ENCODE measurements at regions not wholly inside any gene's neighbourhood (a gene's known extent, or its start where the extent isn't known, plus 50 kb on each side); places are given as distances from the start of the nearest gene placed in this dataset.

DNA sequence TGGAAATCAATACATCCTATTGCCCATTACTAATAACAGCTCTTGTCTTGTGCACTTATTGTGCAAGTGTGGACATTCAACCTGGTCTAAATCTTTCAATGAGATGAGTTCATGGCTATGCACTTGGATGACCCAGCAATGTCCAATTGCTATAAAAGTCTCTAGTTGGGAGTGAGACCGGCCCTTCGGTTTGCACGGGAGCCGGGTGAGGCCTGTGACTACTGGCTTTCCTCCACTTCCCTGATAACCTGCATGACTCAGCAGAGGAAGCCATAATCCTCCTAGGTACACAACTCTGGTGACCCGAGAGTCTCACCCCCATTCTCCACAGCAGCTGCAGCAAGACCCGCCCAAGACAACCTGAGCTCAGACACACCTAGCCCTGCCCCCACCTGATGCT is 135.9 kb upstream of the PAX6 start:
- H3K4me3 Mint-ChIP-seq, result no peak overlapping the region
- H3K36me3 Mint-ChIP-seq (ENCODE audit: low read depth), result no peaks in the 10 kb centered on the region
- TF ChIP-seq, protein P1, sequence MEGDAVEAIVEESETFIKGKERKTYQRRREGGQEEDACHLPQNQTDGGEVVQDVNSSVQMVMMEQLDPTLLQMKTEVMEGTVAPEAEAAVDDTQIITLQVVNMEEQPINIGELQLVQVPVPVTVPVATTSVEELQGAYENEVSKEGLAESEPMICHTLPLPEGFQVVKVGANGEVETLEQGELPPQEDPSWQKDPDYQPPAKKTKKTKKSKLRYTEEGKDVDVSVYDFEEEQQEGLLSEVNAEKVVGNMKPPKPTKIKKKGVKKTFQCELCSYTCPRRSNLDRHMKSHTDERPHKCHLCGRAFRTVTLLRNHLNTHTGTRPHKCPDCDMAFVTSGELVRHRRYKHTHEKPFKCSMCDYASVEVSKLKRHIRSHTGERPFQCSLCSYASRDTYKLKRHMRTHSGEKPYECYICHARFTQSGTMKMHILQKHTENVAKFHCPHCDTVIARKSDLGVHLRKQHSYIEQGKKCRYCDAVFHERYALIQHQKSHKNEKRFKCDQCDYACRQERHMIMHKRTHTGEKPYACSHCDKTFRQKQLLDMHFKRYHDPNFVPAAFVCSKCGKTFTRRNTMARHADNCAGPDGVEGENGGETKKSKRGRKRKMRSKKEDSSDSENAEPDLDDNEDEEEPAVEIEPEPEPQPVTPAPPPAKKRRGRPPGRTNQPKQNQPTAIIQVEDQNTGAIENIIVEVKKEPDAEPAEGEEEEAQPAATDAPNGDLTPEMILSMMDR (conservative IDR thresholded peaks at IDR 0.05), result no peak
- peaks cover 5% of the 10 kb centered on the region for H3K4me1 Mint-ChIP-seq
- no peak for DNase-seq (ENCODE audit: low read depth, low spot score)
- H3K9me3 Mint-ChIP-seq, result no peaks in the 10 kb centered on the region
- H3K27me3 Mint-ChIP-seq (ENCODE audit: low read depth), result no peaks in the 10 kb centered on the region
- H3K27ac Mint-ChIP-seq (ENCODE audit: unreplicated experiment), result no peak overlapping the region

DNA sequence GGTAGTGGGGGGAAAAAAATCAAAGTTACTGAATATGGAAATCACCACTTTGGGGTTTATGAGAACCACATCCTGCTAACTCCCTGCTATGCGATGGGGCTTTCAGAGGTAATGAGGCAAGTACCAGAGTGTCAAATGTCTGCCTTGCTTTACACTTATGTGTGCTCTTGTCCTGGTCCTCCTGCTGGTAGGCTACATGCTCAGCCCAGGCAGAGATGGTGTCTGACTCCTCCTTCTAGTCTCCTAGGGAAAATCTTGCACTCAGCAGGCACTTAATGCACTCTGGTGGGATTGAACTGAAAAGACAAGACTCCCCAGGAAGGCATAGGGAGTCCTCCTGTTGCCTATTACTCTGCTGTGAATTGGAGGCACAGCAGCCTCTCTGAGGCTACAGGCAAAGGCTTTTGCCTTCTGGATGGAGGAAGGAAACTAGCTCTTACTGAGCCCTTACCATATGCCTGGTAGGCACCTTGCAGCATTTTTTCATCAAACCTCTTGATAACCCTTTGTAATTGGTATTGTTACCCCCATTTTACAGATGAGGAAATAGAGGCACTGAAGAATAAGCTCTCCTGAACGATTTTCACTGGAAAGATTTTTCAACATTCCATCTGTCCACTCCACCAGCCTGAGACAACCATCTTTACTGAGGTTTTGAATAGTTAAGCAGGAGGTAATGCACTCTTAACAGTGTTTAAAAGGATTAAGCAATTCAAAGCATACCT is 132.1 kb upstream of the PAX6 start:
- H3K36me3 Mint-ChIP-seq (ENCODE audit: low read depth), result no peaks in the 10 kb centered on the region
- TF ChIP-seq, protein P1 (conservative IDR thresholded peaks at IDR 0.05), result no peak
- peaks cover 5% of the 10 kb centered on the region for H3K4me1 Mint-ChIP-seq
- no peak overlapping the region for H3K4me3 Mint-ChIP-seq
- no peaks in the 10 kb centered on the region for H3K9me3 Mint-ChIP-seq
- no peak overlapping the region for H3K27ac Mint-ChIP-seq (ENCODE audit: unreplicated experiment)
- DNase-seq (ENCODE audit: low read depth, low spot score), result no peak
- H3K27me3 Mint-ChIP-seq (ENCODE audit: low read depth), result no peaks in the 10 kb centered on the region

DNA sequence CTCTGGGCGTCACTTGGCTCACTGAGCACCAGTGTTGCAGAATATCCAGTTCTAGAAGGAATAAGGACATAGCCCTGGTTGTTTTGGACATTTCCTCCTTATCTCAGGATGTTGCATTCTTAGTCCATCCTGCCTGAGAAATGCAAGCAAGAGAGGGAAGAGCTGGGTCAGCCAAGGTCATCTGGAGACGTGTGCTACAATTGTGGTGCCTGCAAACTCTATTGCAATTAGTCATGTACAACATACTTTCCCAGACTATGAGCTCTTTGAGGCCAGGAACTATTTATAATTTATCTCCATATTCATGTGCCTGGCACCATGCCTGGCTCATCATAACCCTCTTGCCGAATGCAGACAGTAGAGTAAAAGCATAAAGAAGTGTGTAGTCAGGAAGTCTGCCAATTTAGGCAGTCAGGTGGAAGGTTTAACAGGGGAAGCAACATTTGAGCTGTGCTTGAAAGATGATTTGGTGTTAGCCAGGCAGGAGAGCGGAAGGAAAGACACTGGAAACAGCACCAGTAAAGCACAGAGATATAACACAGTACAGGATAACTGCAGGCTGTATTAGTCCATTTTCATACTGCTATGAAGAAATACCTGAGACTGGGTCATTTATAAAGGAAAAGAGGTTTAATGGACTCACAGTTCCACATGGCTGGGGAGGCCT is 129.4 kb upstream of the PAX6 start:
- no peak for DNase-seq (ENCODE audit: low read depth, low spot score)
- Mint-ChIP-seq H3K9me3 (no peaks in the 10 kb centered on the region), H3K27ac (ENCODE audit: unreplicated experiment) (no peak overlapping the region), H3K36me3 (ENCODE audit: low read depth) (no peaks in the 10 kb centered on the region), H3K27me3 (ENCODE audit: low read depth) (no peaks in the 10 kb centered on the region), H3K4me3 (no peak overlapping the region), H3K4me1 (peaks cover 5% of the 10 kb centered on the region)
- TF ChIP-seq, protein P1 (conservative IDR thresholded peaks at IDR 0.05), result no peak

DNA sequence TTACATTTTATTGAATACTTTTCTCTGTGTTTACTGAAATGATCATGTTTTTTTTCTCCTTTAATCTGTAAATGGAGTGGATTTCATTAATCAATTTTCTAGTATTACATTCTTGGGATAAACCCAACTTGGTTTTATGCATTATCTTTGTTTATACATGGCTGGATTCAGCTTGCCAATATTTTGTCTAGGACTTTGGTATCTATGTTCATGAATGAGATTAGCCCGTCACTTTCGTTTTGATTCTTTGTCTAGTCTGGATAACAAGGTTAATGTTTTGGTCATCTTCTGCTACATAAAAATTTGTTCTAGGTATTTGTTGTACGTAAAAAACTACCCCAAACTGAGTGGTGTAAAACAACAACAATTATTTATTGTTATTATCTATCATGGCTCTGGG is 127.9 kb upstream of the PAX6 start:
- TF ChIP-seq, protein P1 (conservative IDR thresholded peaks at IDR 0.05), result no peak
- no peak for DNase-seq (ENCODE audit: low read depth, low spot score)
- Mint-ChIP-seq H3K4me1 (peaks cover 9% of the 10 kb centered on the region), H3K36me3 (ENCODE audit: low read depth) (no peaks in the 10 kb centered on the region), H3K4me3 (no peak overlapping the region), H3K27me3 (ENCODE audit: low read depth) (no peaks in the 10 kb centered on the region), H3K27ac (ENCODE audit: unreplicated experiment) (no peak overlapping the region), H3K9me3 (no peaks in the 10 kb centered on the region)

DNA sequence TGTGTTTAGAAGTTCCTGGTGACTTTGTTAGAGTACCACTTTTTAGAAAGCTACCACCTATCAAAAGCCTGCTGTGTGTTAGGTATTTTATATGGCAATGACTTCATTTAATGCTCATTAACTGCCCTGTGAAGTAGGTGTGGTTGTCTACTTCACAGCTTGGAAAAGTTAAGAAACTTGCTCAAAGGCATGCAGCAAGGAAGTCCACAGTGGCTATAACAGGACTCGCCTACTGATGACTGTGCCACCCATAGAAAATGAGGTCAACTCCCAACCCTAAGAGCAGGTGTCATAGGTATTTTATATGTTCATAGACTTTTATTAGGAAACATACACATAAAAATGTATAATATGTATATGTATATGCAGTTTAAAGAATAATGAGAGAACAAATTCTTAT is 125.2 kb upstream of the PAX6 start:
- Mint-ChIP-seq H3K9me3 (no peaks in the 10 kb centered on the region), H3K36me3 (ENCODE audit: low read depth) (no peaks in the 10 kb centered on the region), H3K4me1 (peaks cover 16% of the 10 kb centered on the region), H3K27ac (ENCODE audit: unreplicated experiment) (no peak overlapping the region), H3K4me3 (no peak overlapping the region), H3K27me3 (ENCODE audit: low read depth) (peaks cover 3% of the 10 kb centered on the region)
- DNase-seq (ENCODE audit: low read depth, low spot score), result no peak
- TF ChIP-seq, protein P1 (conservative IDR thresholded peaks at IDR 0.05), result no peak

Measured in neural crest cell (in vitro differentiated cells).